SH-SY5Y (cell line): ENCODE measurements at regions not wholly inside any gene's neighbourhood (a gene's known extent, or its start where the extent isn't known, plus 50 kb on each side); places are given as distances from the start of the nearest gene placed in this dataset.

Experiments
- GATA2 ChIP-seq: IDR thresholded peaks from 2 replicates; pipeline ENCODE4 v1.6.1; 2011; ENCODE audit warnings: mild to moderate bottlenecking, low read depth, low read length
- GATA3 ChIP-seq: IDR thresholded peaks from 2 replicates; pipeline ENCODE4 v1.6.1; 2011; ENCODE audit warnings: low read depth, mild to moderate bottlenecking, low read length, moderate library complexity

DNA sequence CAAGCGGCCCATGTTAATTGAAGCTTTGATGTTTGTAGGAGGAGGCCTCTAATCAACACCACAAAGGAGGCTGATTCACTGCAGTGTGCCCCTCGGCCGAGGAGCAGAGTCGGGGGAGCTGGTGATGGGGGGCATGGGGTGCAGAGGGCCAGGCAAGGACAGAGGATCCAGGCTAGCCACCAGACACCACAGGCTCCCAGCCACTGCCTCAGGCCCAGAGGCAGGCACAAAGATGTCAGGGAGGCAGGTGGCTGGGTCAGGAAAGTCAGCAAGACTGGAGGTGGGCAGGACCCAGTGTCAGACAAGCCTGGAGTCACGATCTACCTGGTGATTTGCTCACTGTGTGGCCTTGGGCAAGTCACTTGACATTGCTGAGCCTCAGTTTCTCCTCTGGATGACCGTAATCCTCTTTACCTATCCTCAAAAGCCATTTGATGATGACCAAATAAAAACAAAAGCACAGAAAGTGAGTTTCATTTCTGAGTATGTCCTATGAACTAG lies 121.0 kb downstream of the BUD13 start:
- TF ChIP-seq GATA3 = no peak
- TF ChIP-seq GATA2 = no peak

DNA sequence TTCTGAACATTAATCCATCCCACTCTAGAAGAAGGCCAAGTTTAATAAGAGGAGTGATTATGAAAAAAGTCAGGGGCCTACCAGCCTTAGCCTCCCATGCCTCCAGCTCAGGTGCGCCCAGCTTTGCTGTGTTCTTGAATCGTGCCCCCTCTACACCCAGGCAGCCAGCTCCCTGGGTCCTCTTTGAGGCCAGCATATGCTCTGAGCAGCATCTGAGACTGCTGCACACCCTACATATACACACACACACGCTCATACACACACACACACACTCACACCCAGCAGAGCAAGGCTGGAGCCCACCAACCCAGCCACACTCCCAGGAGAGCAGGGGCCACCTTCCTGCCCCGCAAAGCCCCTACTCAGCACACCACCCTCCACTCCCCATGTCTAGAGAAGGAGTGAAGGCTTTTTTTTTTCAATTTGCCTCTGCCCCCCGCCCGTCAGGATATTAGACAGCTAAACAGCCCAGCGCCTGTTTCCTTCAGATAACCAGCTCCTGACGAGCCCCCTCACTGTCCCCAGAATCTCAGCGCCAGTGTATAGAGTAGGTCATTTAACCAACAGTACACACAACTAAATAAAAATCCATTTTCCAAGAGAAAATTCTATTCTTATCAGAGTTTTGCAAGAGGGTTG lies 121.6 kb downstream of the BUD13 start:
- TF ChIP-seq GATA3 = no peak

DNA sequence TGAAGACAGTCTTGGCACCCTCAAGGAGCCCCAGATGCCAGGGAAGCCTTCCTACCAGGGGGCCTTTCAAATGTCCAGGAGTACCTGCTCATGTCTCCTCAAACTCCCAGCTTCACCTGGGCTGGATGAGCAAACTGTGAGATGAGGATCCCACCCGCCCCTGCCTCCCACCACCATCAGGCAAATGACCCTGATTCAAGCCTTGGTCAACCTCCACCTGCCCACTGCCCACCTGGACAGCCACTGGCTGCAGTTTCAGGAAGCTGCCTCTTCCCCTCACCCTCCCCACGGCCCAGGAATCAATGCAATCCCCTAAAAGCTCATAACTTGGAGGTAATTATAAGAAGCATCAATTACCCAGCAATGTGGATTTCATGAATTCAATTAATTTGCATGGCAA lies 122.7 kb downstream of the BUD13 start:
- TF ChIP-seq GATA3 = no peak
- TF ChIP-seq GATA2 = no peak

DNA sequence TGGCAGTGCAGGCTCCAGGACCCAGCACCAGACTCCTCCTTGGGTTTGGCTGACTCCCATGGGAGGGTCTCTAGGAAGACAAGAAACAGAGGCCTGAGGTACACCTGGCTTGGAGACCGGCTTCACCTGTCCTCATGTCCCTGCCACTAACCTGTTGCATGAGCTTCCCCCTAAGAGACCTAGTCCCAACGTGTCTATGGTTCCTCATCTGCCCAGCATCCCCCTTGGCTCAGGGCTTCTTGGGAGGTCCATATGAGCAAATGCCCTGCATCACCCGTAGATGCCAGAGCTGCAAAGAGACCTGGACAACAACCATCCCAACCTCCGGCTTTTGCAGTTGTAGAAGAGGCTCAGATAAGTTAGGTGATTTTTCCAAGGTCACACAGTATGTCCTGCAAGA lies 123.5 kb downstream of the BUD13 start:
- TF ChIP-seq GATA2 = no peak

DNA sequence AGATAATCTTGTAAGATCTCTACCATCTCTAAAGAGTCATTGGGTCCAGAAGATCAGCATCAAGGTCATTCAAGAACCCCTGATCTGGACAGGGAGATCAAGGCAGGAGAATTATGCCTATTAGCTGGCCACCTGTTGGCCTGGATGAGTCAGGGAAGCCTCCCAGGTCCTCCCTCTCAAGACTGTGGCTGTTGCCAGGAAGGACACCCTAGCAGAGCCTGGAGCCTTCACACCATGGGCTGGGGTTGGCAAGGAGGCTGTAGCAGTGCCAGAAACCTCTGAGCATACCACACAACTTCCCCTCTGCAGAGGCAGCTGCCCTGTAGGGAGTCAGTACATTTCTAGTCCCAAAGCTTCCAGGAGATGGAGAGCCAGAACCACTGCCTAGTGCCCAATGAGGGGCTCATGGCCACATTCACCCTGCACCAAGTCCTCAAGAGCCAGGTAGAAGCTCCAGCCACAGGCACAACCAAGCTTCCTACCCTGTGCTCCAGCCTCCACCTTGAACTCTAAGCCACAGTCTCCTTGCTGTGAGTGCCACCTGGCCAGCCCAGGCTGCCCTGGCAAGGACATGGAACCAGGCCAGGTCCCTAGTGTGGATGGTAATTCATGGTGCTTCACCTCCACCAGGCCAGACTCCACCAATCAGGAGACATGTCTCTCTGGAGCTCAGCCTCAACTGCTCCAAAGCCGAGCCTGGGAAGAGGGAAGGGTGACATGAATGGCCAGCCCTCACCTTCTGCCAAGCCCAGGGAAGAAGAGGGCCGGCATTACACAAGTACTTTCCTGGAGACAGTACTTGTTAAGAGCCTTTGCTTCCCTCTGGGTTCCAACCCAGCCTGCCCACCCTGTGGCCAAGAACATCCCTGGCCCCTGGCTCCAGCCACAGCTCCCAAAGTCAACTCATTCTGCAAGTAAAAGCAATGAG lies 124.3 kb downstream of the BUD13 start:
- no peak for TF ChIP-seq GATA2
- TF ChIP-seq GATA3 = no peak

DNA sequence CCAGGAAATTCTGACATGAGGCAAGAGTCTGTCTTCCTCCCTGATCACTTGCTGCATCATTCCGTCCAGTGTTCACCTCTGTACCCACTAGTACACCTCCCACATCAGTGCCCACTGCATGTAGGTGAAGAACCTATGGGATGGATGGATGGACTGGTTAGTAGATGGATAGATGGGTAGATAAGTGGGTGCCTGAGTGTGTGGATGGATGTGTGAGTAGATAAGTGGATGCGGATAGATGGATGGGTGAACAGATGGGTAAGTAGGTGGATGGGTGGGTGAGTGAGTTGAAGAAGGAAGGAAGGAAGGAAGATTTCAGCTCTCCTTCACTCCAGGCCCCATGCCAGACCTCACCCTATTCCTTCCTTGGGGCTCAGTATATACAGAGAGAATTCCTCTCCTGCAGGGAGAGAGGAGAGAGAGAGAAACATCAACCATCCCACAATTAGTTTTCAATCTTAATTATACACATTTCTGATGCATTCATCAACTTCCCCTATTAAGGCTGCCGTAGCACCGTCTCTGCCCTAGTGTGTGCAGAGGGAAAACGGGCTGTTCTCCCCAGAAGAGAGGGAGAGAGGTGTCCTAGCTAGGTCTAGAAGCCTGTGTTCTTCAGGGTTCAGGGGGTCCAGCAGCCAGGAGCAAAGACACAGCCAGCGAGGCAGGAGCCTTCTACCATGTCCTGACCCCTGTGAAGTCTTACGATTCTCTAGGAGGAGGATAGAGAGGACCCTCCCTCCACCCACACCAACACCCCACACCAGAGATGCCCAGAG lies 125.3 kb downstream of the BUD13 start:
- no peak for TF ChIP-seq GATA3
- TF ChIP-seq GATA2 = no peak

DNA sequence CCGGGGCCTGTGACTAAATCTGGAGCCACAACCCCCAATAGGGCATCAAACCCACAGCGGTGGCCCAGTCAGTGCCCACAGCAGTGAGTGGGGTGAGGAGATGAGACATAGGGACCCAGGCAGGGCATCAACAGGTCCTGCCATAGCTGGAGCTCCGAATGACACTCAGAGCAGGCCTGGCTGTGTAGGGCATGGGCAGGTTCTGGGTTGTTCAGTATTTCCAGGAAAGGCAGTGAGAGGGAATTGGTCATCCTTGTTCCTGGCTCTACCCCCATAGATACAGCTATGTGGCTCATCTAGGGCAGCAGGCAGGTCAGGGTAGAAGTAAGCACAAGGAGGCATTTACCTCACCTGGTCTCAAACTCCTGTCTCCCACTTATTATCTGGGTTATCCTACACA lies 126.6 kb downstream of the BUD13 start:
- TF ChIP-seq GATA2 (no peak), GATA3 (no peak)

DNA sequence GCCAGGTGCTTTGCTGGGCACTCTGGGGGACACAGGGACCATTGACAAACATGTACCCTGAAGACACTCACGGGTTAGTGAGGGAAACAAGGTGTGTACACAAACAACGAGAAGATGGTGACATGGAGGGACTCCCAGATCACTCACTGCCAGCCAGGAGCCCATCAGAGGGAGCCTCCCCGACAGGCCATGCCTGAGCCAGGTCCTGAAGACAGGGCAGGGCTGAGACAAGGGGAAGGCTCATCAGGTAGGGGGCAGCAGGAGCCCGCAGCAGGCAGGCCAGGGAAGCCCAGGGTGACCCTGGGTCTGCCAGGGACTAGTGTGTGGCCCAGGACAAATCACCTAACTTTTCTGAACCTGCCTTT lies 127.9 kb downstream of the BUD13 start:
- no peak for TF ChIP-seq GATA2
- TF ChIP-seq GATA3 = no peak

DNA sequence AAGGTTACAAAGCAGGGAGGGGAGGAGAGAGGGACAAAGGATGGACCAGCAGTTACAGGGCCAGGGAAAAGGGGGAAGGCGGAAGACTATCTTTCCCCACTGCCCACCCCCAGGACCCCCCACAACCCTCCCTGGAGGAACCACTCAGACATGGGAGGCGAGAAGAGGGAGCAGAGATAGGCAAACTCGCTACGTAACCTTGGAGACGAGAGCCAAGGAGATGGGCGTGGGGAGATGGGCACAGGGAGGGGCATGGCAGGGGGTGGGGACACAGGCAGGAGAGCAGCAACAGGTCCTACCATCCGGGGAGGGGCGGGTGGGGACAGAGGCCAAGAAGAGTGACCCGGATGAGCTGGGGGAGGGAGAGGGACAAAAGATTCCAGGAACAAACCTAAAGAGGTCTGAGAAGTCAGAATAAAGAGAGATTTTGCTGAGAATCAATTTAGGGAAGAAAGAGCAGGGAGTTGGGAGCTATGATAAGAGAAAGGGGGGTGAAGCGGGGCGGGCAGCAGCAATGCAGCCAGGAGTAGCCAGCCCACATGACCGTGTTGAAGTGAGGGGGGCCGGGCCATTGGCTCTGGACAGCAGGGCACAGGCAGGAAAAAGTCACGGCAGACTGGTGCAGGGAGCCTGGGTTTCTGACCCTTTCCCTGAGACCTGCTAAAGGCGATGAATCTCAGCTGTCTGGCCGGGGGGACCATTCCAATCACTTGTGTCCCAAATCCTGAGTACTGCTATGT lies 128.4 kb downstream of the BUD13 start:
- no peak for TF ChIP-seq GATA2

DNA sequence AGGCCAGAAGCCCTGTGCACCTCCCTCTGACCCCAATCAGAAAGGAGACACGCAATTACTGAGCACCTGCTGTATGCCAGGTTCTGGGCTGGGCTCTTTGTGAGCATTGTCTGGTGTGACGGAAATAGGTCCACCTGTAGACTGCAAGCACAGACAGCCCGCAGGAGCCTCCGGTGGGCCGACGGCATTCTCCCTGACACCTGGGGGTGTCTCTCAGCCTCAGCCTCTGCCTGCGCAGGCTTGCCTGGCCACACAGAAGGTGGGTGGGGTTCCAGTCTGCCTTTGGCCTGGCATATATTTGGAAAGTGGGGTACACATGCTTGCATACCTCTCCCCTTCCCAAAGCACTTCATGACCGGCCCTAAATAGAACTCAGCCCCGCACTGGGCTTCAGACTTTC lies 129.3 kb downstream of the BUD13 start:
- TF ChIP-seq GATA2 (no peak), GATA3 (no peak)

DNA sequence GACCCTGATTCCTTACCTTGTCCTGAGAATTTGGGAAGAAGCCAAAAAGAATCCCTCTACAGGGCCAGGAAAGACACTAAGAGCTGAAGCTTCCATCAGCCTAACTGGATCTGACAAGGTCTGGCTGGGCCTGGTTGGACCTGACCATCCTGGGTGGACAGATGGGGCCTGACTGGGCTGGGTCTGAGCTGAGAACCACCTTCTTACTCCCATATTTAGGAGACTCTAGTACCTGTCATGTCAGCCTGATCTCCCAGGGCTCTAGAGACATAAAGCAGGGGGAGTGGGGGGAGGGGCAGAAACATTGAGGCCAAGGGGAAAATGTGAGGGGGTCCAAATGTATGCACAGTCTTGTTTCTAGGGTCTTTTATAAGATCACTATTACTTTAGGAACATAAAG lies 129.9 kb downstream of the BUD13 start:
- no peak for TF ChIP-seq GATA3
- TF ChIP-seq GATA2 = no peak

DNA sequence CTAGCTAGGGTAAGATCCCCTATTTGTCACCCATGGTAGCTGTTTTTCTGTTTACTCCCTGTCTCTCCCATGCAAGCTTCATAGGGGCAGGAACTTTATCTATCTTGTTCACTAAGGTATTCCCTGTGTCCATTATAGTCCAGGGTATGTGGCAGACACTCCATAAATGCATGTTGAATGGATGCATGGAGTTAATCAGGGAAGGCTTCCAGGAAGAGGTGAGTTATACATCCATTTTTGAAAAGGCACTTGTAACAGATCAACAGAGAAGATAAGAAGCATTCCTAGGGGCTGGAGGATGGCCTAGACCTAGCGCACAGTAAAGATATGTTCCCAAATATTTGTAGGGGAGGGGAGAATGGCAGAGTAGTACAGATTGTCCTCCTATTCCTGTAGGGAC lies 130.3 kb downstream of the BUD13 start:
- no peak for TF ChIP-seq GATA3
- TF ChIP-seq GATA2 = no peak

DNA sequence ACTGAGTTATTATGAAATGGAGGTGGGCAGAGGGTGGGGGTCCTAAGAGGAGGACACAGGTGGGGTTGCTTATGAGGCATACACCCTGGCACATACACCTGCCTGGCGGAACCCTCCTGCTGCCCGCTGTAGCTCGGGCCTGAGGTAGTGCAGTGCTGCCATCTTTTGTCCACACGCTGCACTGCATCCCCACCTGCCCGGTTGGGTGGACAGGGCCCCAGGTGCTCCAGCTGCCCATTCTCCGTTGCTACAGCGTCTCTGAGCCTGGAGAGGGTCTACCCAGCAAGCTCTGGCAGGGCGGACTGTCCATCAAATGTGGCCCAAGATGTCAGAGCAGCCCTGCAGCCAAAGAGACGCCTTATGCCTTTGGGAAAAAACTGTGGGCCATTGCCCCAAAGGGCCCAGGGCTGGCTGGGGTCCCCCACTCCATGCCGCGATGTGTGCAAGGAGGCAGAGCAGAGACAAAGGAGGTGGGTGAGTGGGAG lies 131.2 kb downstream of the BUD13 start:
- TF ChIP-seq GATA2 (no peak), GATA3 (no peak)
